ENCODE measurements at regions not wholly inside any gene's neighbourhood (a gene's known extent, or its start where the extent isn't known, plus 50 kb on each side); places are given as distances from the start of the nearest gene placed in this dataset.
"Not testable (repeated sequence)": the region's sequence is repeated elsewhere in the genome, so short reads cannot be mapped to it uniquely, and the experiment has no call there.

- TF ChIP-seq HDGF (IDR thresholded peaks at IDR 0.05; ENCODE audit: borderline replicate concordance) (no peak), ELF4 (IDR thresholded peaks at IDR 0.05) (no peak), NFRKB (IDR thresholded peaks at IDR 0.05) (no peak), BHLHE40 (IDR thresholded peaks at IDR 0.05; ENCODE audit: borderline replicate concordance) (no peak), TARDBP (IDR thresholded peaks at IDR 0.05) (no peak), SP1 (IDR thresholded peaks at IDR 0.05) (no peak)
- no peak for DNase-seq (ENCODE audit: extremely low spot score)
- POLR2A ChIA-PET: no interaction called here
- CTCF ChIA-PET: no interaction called here
These were observed 658.2 kb downstream of the NUP35 start for GRCh38 chr2:183782436-183782835.

DNA sequence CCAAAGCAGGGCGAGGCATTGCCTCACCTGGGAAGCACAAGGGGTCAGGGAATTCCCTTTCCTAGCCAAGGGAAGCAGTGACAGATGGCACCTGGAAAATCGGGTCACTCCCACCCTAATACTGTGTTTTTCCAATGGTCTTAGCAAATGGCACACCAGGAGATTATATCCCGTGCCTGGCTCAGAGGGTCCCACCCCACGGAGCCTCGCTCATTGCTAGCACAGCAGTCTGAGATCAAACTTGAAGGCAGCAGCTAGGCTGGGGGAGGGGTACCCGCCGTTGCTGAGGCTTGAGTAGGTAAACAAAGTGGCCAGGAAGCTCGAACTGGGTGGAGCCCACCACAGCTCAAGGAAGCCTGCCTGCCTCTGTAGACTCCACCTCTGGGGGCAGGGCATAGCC is 664.6 kb downstream of the NUP35 start:
- POLR2A ChIA-PET; CTCF ChIA-PET; DNase-seq (ENCODE audit: extremely low spot score): not testable (repeated sequence)

- POLR2A ChIA-PET; DNase-seq (ENCODE audit: extremely low spot score); CTCF ChIA-PET: not testable (repeated sequence)
These were observed 668.1 kb downstream of the NUP35 start for GRCh38 chr2:183792165-183792924.

GRCh38 chr2:183798535-183798934 is 674.3 kb downstream of the NUP35 start:
- no peak for TF ChIP-seq FOXM1 (IDR thresholded peaks at IDR 0.05; ENCODE audit: borderline replicate concordance)
- TF ChIP-seq NFRKB (IDR thresholded peaks at IDR 0.05): no peak
- TF ChIP-seq BHLHE40 (IDR thresholded peaks at IDR 0.05; ENCODE audit: borderline replicate concordance): no peak
- ChIA-PET POLR2A (no interaction called here), CTCF (no interaction called here)
- no peak for DNase-seq (ENCODE audit: extremely low spot score)

DNA sequence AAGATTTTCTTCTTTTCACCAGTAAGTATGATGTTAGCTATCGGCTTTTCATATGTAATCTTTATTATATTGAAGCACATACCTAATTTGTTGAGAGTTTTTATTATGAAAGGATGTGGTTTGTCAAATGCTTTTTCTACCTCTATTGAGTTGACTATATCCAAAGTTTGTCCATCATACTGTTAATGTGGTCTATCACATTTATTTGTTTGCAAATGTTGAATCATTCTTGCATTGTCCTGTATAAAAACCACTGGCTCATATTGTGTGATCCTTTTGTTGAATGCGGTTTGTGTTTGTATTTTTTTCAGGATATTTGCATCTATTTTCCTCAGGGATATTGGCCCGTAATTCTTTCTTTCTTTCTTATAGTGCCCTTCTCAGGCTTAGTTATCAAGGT is 675.5 kb downstream of the NUP35 start:
- no peak for TF ChIP-seq ELF4 (IDR thresholded peaks at IDR 0.05)
- no peak for TF ChIP-seq ARNT (IDR thresholded peaks at IDR 0.05)
- TF ChIP-seq CTBP1 (IDR thresholded peaks at IDR 0.05; ENCODE audit: borderline replicate concordance): no peak
- no peak for TF ChIP-seq HDGF (IDR thresholded peaks at IDR 0.05; ENCODE audit: borderline replicate concordance)
- TF ChIP-seq TARDBP (IDR thresholded peaks at IDR 0.05): no peak
- TF ChIP-seq FOXK2 (IDR thresholded peaks at IDR 0.05): no peak
- no peak for TF ChIP-seq NFRKB (IDR thresholded peaks at IDR 0.05)
- TF ChIP-seq L3MBTL2 (conservative IDR thresholded peaks at IDR 0.05): no peak
- no peak for TF ChIP-seq SUZ12 (IDR thresholded peaks at IDR 0.05)
- TF ChIP-seq FOXA1 (IDR thresholded peaks at IDR 0.05): no peak
- TF ChIP-seq SP1 (IDR thresholded peaks at IDR 0.05): no peak
- no peak for TF ChIP-seq BHLHE40 (IDR thresholded peaks at IDR 0.05; ENCODE audit: borderline replicate concordance)
- no peak for TF ChIP-seq ZNF384 (IDR thresholded peaks at IDR 0.05)
- TF ChIP-seq FOXM1 (IDR thresholded peaks at IDR 0.05; ENCODE audit: borderline replicate concordance): no peak
- TF ChIP-seq, protein P1, sequence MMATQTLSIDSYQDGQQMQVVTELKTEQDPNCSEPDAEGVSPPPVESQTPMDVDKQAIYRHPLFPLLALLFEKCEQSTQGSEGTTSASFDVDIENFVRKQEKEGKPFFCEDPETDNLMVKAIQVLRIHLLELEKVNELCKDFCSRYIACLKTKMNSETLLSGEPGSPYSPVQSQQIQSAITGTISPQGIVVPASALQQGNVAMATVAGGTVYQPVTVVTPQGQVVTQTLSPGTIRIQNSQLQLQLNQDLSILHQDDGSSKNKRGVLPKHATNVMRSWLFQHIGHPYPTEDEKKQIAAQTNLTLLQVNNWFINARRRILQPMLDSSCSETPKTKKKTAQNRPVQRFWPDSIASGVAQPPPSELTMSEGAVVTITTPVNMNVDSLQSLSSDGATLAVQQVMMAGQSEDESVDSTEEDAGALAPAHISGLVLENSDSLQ (IDR thresholded peaks at IDR 0.05): no peak
- no peak for TF ChIP-seq LEF1 (IDR thresholded peaks at IDR 0.05; ENCODE audit: borderline replicate concordance)

DNA sequence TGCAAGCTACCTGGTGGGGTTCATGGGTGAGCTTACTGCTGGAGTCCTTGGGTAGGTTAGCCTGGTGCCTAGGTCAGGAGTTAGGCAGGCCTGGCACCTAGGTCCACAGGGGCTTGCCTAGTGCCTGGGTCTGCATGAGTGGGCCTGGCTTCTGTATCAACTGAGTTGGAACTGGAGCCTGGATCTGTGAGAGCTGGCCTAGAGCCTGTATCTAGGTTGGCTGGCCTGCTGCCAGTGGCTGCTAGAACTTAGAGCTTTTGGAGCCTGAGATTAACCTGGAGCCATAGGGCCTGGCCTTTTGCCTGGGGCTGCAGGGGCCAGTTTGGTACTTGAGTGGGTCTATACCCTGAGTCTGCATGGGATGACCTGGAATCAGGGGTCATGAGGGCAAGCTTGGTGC is 679.4 kb downstream of the NUP35 start:
- ChIA-PET POLR2A (no interaction called here), CTCF (no interaction called here)
- DNase-seq (ENCODE audit: extremely low spot score): no peak
- no peak for TF ChIP-seq NFRKB (IDR thresholded peaks at IDR 0.05)
- TF ChIP-seq TARDBP (IDR thresholded peaks at IDR 0.05): no peak
- TF ChIP-seq ZNF384 (IDR thresholded peaks at IDR 0.05): no peak
- TF ChIP-seq SUZ12 (IDR thresholded peaks at IDR 0.05): no peak
- TF ChIP-seq SP1 (IDR thresholded peaks at IDR 0.05): no peak
- TF ChIP-seq, protein P1 (IDR thresholded peaks at IDR 0.05): no peak
- no peak for TF ChIP-seq L3MBTL2 (conservative IDR thresholded peaks at IDR 0.05)
- TF ChIP-seq FOXA1 (IDR thresholded peaks at IDR 0.05): no peak
- no peak for TF ChIP-seq CTBP1 (IDR thresholded peaks at IDR 0.05; ENCODE audit: borderline replicate concordance)
- TF ChIP-seq LEF1 (IDR thresholded peaks at IDR 0.05; ENCODE audit: borderline replicate concordance): no peak

More for the DNA sequence above, 675.5 kb downstream of the NUP35 start:
- ChIA-PET CTCF (no interaction called here), POLR2A (no interaction called here)
- DNase-seq (ENCODE audit: extremely low spot score): no peak

DNA sequence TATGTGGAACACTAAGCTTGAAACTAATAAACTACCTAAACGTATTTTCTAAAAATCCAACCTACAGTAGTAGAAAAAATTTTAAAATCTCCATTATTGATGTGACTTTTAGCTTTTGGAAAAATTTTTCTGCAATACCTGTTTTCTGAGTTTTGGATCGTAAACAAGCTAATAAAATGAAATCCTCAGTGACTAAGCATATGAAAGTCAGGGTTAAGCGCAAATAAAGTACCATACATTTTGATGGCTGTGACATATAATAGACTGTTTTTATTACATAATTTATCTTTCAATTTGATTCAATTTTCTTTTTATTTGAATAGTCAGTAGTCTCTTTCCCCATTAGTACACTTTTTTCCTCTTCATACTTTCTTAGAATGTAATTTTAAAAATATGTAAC is 683.6 kb downstream of the NUP35 start:
- CTCF ChIA-PET: no interaction called here
- no peak for TF ChIP-seq HDGF (IDR thresholded peaks at IDR 0.05; ENCODE audit: borderline replicate concordance)
- no peak for TF ChIP-seq NFRKB (IDR thresholded peaks at IDR 0.05)
- no peak for TF ChIP-seq ARNT (IDR thresholded peaks at IDR 0.05)
- no peak for TF ChIP-seq L3MBTL2 (conservative IDR thresholded peaks at IDR 0.05)
- no peak for TF ChIP-seq FOXK2 (IDR thresholded peaks at IDR 0.05)
- no peak for TF ChIP-seq SP1 (IDR thresholded peaks at IDR 0.05)
- TF ChIP-seq ZNF384 (IDR thresholded peaks at IDR 0.05): no peak
- TF ChIP-seq FOXA1 (IDR thresholded peaks at IDR 0.05): no peak
- TF ChIP-seq SUZ12 (IDR thresholded peaks at IDR 0.05): no peak
- TF ChIP-seq ELF4 (IDR thresholded peaks at IDR 0.05): no peak
- TF ChIP-seq, protein P1 (IDR thresholded peaks at IDR 0.05): no peak
- TF ChIP-seq LEF1 (IDR thresholded peaks at IDR 0.05; ENCODE audit: borderline replicate concordance): no peak
- TF ChIP-seq TARDBP (IDR thresholded peaks at IDR 0.05): no peak
- no peak for TF ChIP-seq BHLHE40 (IDR thresholded peaks at IDR 0.05; ENCODE audit: borderline replicate concordance)
- POLR2A ChIA-PET: no interaction called here
- DNase-seq (ENCODE audit: extremely low spot score): no peak
